ENCODE measurements at regions not wholly inside any gene's neighbourhood (a gene's known extent, or its start where the extent isn't known, plus 50 kb on each side); places are given as distances from the start of the nearest gene placed in this dataset.

DNA sequence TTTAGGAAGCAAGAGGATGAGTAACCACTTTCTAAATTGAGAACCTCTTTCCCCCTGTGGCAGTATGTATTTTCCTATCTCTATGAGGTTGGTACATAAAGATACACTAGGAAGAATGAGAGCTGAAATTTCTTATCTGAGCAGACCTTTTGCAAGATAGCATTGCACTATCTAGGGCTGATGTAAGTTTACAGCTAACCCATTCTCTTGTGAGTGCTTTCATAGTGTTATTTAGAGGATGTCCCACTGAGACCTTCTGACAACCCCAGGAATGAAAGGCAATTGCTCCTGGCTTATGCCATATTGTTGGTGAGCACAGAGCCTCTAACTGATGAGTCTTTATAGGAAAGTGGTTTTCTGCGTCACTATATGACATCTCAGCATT, 1209.3 kb upstream of the CDH6 start:
- TF ChIP-seq, protein P1, sequence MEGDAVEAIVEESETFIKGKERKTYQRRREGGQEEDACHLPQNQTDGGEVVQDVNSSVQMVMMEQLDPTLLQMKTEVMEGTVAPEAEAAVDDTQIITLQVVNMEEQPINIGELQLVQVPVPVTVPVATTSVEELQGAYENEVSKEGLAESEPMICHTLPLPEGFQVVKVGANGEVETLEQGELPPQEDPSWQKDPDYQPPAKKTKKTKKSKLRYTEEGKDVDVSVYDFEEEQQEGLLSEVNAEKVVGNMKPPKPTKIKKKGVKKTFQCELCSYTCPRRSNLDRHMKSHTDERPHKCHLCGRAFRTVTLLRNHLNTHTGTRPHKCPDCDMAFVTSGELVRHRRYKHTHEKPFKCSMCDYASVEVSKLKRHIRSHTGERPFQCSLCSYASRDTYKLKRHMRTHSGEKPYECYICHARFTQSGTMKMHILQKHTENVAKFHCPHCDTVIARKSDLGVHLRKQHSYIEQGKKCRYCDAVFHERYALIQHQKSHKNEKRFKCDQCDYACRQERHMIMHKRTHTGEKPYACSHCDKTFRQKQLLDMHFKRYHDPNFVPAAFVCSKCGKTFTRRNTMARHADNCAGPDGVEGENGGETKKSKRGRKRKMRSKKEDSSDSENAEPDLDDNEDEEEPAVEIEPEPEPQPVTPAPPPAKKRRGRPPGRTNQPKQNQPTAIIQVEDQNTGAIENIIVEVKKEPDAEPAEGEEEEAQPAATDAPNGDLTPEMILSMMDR (IDR thresholded peaks at IDR 0.05), result no peak
- no peak for TF ChIP-seq EZH2 (IDR thresholded peaks at IDR 0.05)
- TF ChIP-seq EZH2phosphoT487 (IDR thresholded peaks at IDR 0.05), result no peak
